SKM-1 treated with dmso at 0.1 percent for 144 hours (cell line): ENCODE measurements at regions not wholly inside any gene's neighbourhood (a gene's known extent, or its start where the extent isn't known, plus 50 kb on each side); places are given as distances from the start of the nearest gene placed in this dataset.

Source experiments
- DNase-seq: peaks from one replicate; lab custom pipeline; 2025; ENCODE audit not compliant: unreplicated experiment; lab: John Stamatoyannopoulos, UW

GRCh38 chr2:82289446-82289845, 1984.9 kb upstream of the LRRTM1 start:
- DNase-seq, result no peak

- DNase-seq, result no peak
These were observed 1978.5 kb upstream of the LRRTM1 start for GRCh38 chr2:82283075-82283474.

GRCh38 chr2:82282111-82282882, 1977.7 kb upstream of the LRRTM1 start:
- no peak for DNase-seq

GRCh38 chr2:82279367-82279766, 1974.8 kb upstream of the LRRTM1 start:
- no peak for DNase-seq

GRCh38 chr2:82278416-82278815, 1973.9 kb upstream of the LRRTM1 start:
- no peak for DNase-seq

- no peak for DNase-seq
These were observed 1971.0 kb upstream of the LRRTM1 start for GRCh38 chr2:82275599-82275998.

- no peak for DNase-seq
These were observed 1963.9 kb upstream of the LRRTM1 start for GRCh38 chr2:82268446-82268845.

- DNase-seq, result no peak
These were observed 1956.0 kb upstream of the LRRTM1 start for GRCh38 chr2:82260521-82260920.

GRCh38 chr2:82259551-82259950, 1955.0 kb upstream of the LRRTM1 start:
- no peak for DNase-seq

- DNase-seq, result no peak
These were observed 1953.4 kb upstream of the LRRTM1 start for GRCh38 chr2:82257796-82258555.

GRCh38 chr2:82256983-82257632, 1952.6 kb upstream of the LRRTM1 start:
- no peak for DNase-seq

- DNase-seq, result no peak
These were observed 1951.7 kb upstream of the LRRTM1 start for GRCh38 chr2:82256288-82256687.

- no peak for DNase-seq
These were observed 1950.2 kb upstream of the LRRTM1 start for GRCh38 chr2:82254728-82255127.

- DNase-seq, result no peak
These were observed 1941.7 kb upstream of the LRRTM1 start for GRCh38 chr2:82246220-82246775.

GRCh38 chr2:82239176-82239575, 1934.6 kb upstream of the LRRTM1 start:
- no peak for DNase-seq

GRCh38 chr2:82237994-82238662, 1933.6 kb upstream of the LRRTM1 start:
- no peak for DNase-seq

- peak; percentile 13 for DNase-seq
These were observed 1929.8 kb upstream of the LRRTM1 start for GRCh38 chr2:82234283-82234874.

- DNase-seq, result no peak
These were observed 1929.3 kb upstream of the LRRTM1 start for GRCh38 chr2:82233806-82234205.

GRCh38 chr2:82230406-82230805, 1925.9 kb upstream of the LRRTM1 start:
- DNase-seq, result no peak

GRCh38 chr2:82226441-82226840, 1921.9 kb upstream of the LRRTM1 start:
- no peak for DNase-seq
